WTC11 (cell line): ENCODE measurements at regions not wholly inside any gene's neighbourhood (a gene's known extent, or its start where the extent isn't known, plus 50 kb on each side); places are given as distances from the start of the nearest gene placed in this dataset.

ENCODE experiments used
- ATAC-seq: fragments of 200-7000 bp; cut with Tn5 transposase; 2 replicates; pipeline ENCODE4 v1.10.0; 2021; ENCODE audit warnings: mild to moderate bottlenecking, moderate library complexity
- CTCF ChIA-PET: fragments of 300-600 bp; sonication (Branson Sonifier 250); formaldehyde crosslinking; loops from one replicate; lab custom pipeline; 2021; ENCODE audit warnings: antibody characterized with exemption; lab: Charles Lee
- POLR2A ChIA-PET: fragments of 350-600 bp; sonication (Branson Sonifier 250); formaldehyde crosslinking; loops from one replicate; lab custom pipeline; 2021; ENCODE audit warnings: antibody characterized with exemption; lab: Charles Lee
- DNase-seq: peaks from one replicate; pipeline ENCODE4 v3.0.0; 2021; ENCODE audit warnings: low spot score
- H3K27ac Mint-ChIP-seq: 2 replicates; pipeline ENCODE4 v1.8.0; 2021; ENCODE audit warnings: mixed read lengths
- H3K27me3 Mint-ChIP-seq: 2 replicates; pipeline ENCODE4 v1.8.0; 2021; ENCODE audit warnings: low read depth, mild to moderate bottlenecking, moderate library complexity, mixed read lengths
- H3K36me3 Mint-ChIP-seq: 2 replicates; pipeline ENCODE4 v1.8.0; 2021; ENCODE audit warnings: mixed read lengths
- H3K4me1 Mint-ChIP-seq: 2 replicates; pipeline ENCODE4 v1.8.0; 2022; ENCODE audit warnings: mixed read lengths
- H3K4me3 Mint-ChIP-seq: 2 replicates; pipeline ENCODE4 v1.8.0; 2021; ENCODE audit warnings: mild to moderate bottlenecking, moderate library complexity, mixed read lengths
- H3K9me3 Mint-ChIP-seq: 2 replicates; pipeline ENCODE4 v1.8.0; 2021; ENCODE audit warnings: mixed read lengths
- ESRRA ChIP-seq: sonication (generic); formaldehyde crosslinking; IDR thresholded peaks from 2 replicates; pipeline ENCODE4 v1.8.1; 2022; ENCODE audit warnings: mild to moderate bottlenecking, missing genetic modification reagents, borderline replicate concordance
- ETV6 ChIP-seq: sonication (generic); formaldehyde crosslinking; IDR thresholded peaks from 2 replicates; pipeline ENCODE4 v1.8.1; 2022; ENCODE audit warnings: mild to moderate bottlenecking, missing genetic modification reagents
- FOXK1 ChIP-seq: sonication (generic); formaldehyde crosslinking; IDR thresholded peaks from 2 replicates; pipeline ENCODE4 v1.8.0; 2022; ENCODE audit warnings: mild to moderate bottlenecking, moderate library complexity, missing genetic modification reagents
- GABPB1 ChIP-seq: sonication (generic); formaldehyde crosslinking; IDR thresholded peaks from 2 replicates; pipeline ENCODE4 v1.8.1; 2023; ENCODE audit warnings: mild to moderate bottlenecking, missing genetic modification reagents
- MXD4 ChIP-seq: fragments of 250-450 bp; sonication (Bioruptor Pico); IDR thresholded peaks from 2 replicates; pipeline ENCODE4 v1.8.0; 2021; ENCODE audit warnings: mild to moderate bottlenecking, moderate library complexity, borderline replicate concordance
- NFE2L1 ChIP-seq: sonication (generic); formaldehyde crosslinking; IDR thresholded peaks from 2 replicates; pipeline ENCODE4 v1.8.1; 2023; ENCODE audit warnings: missing genetic modification reagents
- TCF7 ChIP-seq: sonication (generic); formaldehyde crosslinking; IDR thresholded peaks from 2 replicates; pipeline ENCODE4 v1.8.0; 2022; ENCODE audit warnings: mild to moderate bottlenecking, low read depth, missing genetic modification reagents, moderate library complexity
- TEAD4 ChIP-seq: sonication (generic); formaldehyde crosslinking; IDR thresholded peaks from 2 replicates; pipeline ENCODE4 v1.8.0; 2022; ENCODE audit warnings: mild to moderate bottlenecking, missing genetic modification reagents
- ZNF121 ChIP-seq: sonication (generic); formaldehyde crosslinking; IDR thresholded peaks from 2 replicates; pipeline ENCODE4 v1.8.0; 2023; ENCODE audit warnings: missing genetic modification reagents
- ZNF423 ChIP-seq: fragments of 250-450 bp; sonication (Bioruptor Pico); IDR thresholded peaks from 2 replicates; pipeline ENCODE4 v2.1.2; 2022; ENCODE audit warnings: mild to moderate bottlenecking, moderate library complexity
- TF ChIP-seq, protein P1 (sequence below): sonication (generic); formaldehyde crosslinking; IDR thresholded peaks from 2 replicates; pipeline ENCODE4 v1.8.0; 2022; ENCODE audit warnings: mild to moderate bottlenecking, missing genetic modification reagents
- TF ChIP-seq, protein P2 (sequence below): sonication (generic); formaldehyde crosslinking; IDR thresholded peaks from 2 replicates; pipeline ENCODE4 v1.8.0; 2023; ENCODE audit warnings: mild to moderate bottlenecking, missing genetic modification reagents
- TF ChIP-seq, protein P3 (sequence below): sonication (generic); formaldehyde crosslinking; IDR thresholded peaks from 2 replicates; pipeline ENCODE4 v1.8.1; 2023; ENCODE audit warnings: mild to moderate bottlenecking, missing genetic modification reagents, moderate library complexity
- TF ChIP-seq, protein P4 (sequence below): sonication (generic); formaldehyde crosslinking; IDR thresholded peaks from 2 replicates; pipeline ENCODE4 v1.8.1; 2022; ENCODE audit warnings: mild to moderate bottlenecking, missing genetic modification reagents, moderate library complexity, borderline replicate concordance
- TF ChIP-seq, protein P5 (sequence below): sonication (generic); formaldehyde crosslinking; IDR thresholded peaks from 2 replicates; pipeline ENCODE4 v1.8.1; 2023; ENCODE audit warnings: mild to moderate bottlenecking, missing genetic modification reagents, borderline replicate concordance
- TF ChIP-seq, protein P6 (sequence below): sonication (generic); formaldehyde crosslinking; IDR thresholded peaks from 2 replicates; pipeline ENCODE4 v1.8.1; 2023; ENCODE audit warnings: mild to moderate bottlenecking, missing genetic modification reagents

DNA sequence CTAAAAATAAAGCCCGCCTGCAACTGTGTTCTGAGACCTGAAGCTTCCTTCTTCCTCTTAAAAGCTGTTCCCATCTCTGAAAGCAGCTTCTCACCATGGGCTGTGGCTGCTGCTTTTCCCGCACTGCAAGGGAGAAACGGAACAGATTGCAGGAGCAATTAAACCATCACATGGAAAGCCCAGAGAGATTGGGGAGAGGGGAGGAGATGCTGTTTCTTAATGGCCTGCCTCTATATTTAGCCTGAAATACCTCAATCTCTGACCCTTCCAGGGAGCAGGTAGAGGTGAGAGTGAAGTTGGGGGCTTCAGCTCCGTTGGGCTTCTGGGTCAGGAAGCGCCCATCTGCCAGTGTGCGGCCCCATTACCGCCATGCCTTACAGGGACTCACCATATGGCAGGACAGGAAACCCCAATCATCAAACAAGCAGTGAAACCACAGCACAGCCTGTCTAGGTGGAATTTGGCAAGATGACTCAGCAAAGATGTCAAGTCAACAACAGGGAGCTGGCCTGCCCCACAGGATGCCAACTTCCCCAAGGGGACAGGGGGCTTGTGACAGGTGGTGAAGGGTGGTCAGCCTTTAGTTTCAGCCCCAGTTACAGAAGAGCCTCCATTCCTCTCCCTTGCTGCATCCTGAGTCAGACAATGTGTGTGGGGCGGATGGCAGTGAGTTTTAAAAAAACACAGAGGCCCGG is 286.6 kb upstream of the CCL2 start:
- no peak for TF ChIP-seq GABPB1 (CRISPR knock-in tag)
- no peak for TF ChIP-seq ZNF121 (CRISPR knock-in tag)
- TF ChIP-seq NFE2L1 (CRISPR knock-in tag) = peak; percentile 58; the same call in 1 of the 2 replicates
- POLR2A ChIA-PET = no interaction called here
- Mint-ChIP-seq H3K9me3 (no peaks in the 10 kb centered on the region), H3K4me3 (no peak overlapping the region), H3K36me3 (no peaks in the 10 kb centered on the region), H3K27ac (no peak overlapping the region; the same call in 1 of the 2 replicates), H3K4me1 (peaks cover 30% of the 10 kb centered on the region), H3K27me3 (no peaks in the 10 kb centered on the region)
- CTCF ChIA-PET = interaction anchor here (0.6 to 1.8 kb wide), 3 partner anchors 27 to 178 kb away, joined by 3 to 4 read pairs (median 3); no protein-coding TSS in a partner anchor
- no peak for DNase-seq
- no peak; the same call in 1 of the 2 replicates for ATAC-seq

DNA sequence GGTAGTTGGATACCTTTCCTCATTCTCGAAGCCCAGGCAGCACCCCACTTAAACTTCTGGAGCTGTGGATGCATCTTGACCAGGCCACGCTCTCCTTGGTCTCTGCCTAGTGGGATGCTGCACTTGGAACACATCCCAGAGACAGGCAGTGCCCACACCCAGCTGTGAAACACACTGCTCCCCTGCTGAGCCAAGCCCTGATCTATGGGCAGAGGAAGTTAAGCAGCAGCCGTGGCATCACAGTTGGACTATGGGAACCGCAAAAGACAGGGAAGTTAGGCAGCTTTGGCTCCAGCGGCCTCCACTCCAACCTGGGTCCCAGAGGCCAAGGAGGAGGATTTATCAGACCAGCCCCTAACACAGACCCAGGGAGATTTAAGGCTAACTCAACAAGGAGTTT is 284.8 kb upstream of the CCL2 start:
- Mint-ChIP-seq H3K36me3 (no peaks in the 10 kb centered on the region), H3K9me3 (peaks cover 1% of the 10 kb centered on the region; the same call in 1 of the 2 replicates), H3K4me1 (peaks cover 30% of the 10 kb centered on the region), H3K27me3 (no peaks in the 10 kb centered on the region), H3K4me3 (no peak overlapping the region), H3K27ac (no peak overlapping the region)
- TF ChIP-seq MXD4 (CRISPR knock-in tag) = no peak
- TF ChIP-seq NFE2L1 (CRISPR knock-in tag) = no peak
- TF ChIP-seq ZNF121 (CRISPR knock-in tag) = no peak
- no peak for TF ChIP-seq FOXK1 (CRISPR knock-in tag)
- TF ChIP-seq, protein P1, sequence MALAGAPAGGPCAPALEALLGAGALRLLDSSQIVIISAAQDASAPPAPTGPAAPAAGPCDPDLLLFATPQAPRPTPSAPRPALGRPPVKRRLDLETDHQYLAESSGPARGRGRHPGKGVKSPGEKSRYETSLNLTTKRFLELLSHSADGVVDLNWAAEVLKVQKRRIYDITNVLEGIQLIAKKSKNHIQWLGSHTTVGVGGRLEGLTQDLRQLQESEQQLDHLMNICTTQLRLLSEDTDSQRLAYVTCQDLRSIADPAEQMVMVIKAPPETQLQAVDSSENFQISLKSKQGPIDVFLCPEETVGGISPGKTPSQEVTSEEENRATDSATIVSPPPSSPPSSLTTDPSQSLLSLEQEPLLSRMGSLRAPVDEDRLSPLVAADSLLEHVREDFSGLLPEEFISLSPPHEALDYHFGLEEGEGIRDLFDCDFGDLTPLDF (CRISPR knock-in tag) = no peak
- TF ChIP-seq, protein P2, sequence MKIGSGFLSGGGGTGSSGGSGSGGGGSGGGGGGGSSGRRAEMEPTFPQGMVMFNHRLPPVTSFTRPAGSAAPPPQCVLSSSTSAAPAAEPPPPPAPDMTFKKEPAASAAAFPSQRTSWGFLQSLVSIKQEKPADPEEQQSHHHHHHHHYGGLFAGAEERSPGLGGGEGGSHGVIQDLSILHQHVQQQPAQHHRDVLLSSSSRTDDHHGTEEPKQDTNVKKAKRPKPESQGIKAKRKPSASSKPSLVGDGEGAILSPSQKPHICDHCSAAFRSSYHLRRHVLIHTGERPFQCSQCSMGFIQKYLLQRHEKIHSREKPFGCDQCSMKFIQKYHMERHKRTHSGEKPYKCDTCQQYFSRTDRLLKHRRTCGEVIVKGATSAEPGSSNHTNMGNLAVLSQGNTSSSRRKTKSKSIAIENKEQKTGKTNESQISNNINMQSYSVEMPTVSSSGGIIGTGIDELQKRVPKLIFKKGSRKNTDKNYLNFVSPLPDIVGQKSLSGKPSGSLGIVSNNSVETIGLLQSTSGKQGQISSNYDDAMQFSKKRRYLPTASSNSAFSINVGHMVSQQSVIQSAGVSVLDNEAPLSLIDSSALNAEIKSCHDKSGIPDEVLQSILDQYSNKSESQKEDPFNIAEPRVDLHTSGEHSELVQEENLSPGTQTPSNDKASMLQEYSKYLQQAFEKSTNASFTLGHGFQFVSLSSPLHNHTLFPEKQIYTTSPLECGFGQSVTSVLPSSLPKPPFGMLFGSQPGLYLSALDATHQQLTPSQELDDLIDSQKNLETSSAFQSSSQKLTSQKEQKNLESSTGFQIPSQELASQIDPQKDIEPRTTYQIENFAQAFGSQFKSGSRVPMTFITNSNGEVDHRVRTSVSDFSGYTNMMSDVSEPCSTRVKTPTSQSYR (CRISPR knock-in tag) = no peak
- TF ChIP-seq TCF7 (CRISPR knock-in tag) = no peak
- TF ChIP-seq ESRRA (CRISPR knock-in tag) = no peak
- TF ChIP-seq, protein P3, sequence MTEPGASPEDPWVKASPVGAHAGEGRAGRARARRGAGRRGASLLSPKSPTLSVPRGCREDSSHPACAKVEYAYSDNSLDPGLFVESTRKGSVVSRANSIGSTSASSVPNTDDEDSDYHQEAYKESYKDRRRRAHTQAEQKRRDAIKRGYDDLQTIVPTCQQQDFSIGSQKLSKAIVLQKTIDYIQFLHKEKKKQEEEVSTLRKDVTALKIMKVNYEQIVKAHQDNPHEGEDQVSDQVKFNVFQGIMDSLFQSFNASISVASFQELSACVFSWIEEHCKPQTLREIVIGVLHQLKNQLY = no peak
- no peak for TF ChIP-seq ETV6 (CRISPR knock-in tag)
- ATAC-seq (no peak), DNase-seq (no peak)
- POLR2A ChIA-PET = no interaction called here
- CTCF ChIA-PET = interaction anchor here (1.0 to 1.3 kb wide), 2 partner anchors 42 to 391 kb away, joined by 3 read pairs; no protein-coding TSS in a partner anchor

DNA sequence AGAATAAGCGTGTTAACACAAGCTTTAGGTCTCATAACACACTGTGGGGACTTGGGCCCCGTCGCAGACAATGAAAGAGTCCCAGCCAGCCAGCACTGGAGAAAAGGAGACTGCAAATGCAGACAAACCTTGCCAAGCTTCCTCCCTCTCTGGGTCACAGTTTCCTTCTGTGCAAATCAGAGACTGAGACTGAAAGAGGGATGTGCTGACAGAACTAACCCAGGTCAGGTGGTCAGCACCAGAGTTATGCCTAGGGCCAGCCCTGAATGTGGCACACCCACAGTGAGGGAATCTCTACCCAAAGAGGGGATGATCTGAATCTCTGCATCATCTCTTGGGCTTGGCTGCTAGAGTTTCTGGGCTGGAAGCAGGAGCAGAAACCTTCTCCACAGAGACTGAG is 282.3 kb upstream of the CCL2 start:
- Mint-ChIP-seq H3K27ac (no peak overlapping the region), H3K27me3 (no peaks in the 10 kb centered on the region), H3K36me3 (no peaks in the 10 kb centered on the region), H3K4me3 (no peak overlapping the region), H3K9me3 (peaks cover 7% of the 10 kb centered on the region), H3K4me1 (peaks cover 27% of the 10 kb centered on the region)
- POLR2A ChIA-PET = no interaction called here
- ATAC-seq (no peak), DNase-seq (no peak)
- CTCF ChIA-PET = interaction anchor here (0.9 to 1.3 kb wide), 4 partner anchors 23 to 389 kb away, joined by 3 to 4 read pairs (median 4); no protein-coding TSS in a partner anchor
- TF ChIP-seq, protein P4, sequence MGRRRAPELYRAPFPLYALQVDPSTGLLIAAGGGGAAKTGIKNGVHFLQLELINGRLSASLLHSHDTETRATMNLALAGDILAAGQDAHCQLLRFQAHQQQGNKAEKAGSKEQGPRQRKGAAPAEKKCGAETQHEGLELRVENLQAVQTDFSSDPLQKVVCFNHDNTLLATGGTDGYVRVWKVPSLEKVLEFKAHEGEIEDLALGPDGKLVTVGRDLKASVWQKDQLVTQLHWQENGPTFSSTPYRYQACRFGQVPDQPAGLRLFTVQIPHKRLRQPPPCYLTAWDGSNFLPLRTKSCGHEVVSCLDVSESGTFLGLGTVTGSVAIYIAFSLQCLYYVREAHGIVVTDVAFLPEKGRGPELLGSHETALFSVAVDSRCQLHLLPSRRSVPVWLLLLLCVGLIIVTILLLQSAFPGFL = no peak
- TF ChIP-seq ZNF423 (CRISPR knock-in tag) = no peak
- TF ChIP-seq, protein P5, sequence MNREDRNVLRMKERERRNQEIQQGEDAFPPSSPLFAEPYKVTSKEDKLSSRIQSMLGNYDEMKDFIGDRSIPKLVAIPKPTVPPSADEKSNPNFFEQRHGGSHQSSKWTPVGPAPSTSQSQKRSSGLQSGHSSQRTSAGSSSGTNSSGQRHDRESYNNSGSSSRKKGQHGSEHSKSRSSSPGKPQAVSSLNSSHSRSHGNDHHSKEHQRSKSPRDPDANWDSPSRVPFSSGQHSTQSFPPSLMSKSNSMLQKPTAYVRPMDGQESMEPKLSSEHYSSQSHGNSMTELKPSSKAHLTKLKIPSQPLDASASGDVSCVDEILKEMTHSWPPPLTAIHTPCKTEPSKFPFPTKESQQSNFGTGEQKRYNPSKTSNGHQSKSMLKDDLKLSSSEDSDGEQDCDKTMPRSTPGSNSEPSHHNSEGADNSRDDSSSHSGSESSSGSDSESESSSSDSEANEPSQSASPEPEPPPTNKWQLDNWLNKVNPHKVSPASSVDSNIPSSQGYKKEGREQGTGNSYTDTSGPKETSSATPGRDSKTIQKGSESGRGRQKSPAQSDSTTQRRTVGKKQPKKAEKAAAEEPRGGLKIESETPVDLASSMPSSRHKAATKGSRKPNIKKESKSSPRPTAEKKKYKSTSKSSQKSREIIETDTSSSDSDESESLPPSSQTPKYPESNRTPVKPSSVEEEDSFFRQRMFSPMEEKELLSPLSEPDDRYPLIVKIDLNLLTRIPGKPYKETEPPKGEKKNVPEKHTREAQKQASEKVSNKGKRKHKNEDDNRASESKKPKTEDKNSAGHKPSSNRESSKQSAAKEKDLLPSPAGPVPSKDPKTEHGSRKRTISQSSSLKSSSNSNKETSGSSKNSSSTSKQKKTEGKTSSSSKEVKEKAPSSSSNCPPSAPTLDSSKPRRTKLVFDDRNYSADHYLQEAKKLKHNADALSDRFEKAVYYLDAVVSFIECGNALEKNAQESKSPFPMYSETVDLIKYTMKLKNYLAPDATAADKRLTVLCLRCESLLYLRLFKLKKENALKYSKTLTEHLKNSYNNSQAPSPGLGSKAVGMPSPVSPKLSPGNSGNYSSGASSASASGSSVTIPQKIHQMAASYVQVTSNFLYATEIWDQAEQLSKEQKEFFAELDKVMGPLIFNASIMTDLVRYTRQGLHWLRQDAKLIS (CRISPR knock-in tag) = no peak
- TF ChIP-seq TEAD4 (CRISPR knock-in tag) = no peak
- TF ChIP-seq, protein P6, sequence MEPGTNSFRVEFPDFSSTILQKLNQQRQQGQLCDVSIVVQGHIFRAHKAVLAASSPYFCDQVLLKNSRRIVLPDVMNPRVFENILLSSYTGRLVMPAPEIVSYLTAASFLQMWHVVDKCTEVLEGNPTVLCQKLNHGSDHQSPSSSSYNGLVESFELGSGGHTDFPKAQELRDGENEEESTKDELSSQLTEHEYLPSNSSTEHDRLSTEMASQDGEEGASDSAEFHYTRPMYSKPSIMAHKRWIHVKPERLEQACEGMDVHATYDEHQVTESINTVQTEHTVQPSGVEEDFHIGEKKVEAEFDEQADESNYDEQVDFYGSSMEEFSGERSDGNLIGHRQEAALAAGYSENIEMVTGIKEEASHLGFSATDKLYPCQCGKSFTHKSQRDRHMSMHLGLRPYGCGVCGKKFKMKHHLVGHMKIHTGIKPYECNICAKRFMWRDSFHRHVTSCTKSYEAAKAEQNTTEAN = no peak
